Smooth muscle cell (in vitro differentiated cells): ENCODE measurements at regions not wholly inside any gene's neighbourhood (a gene's known extent, or its start where the extent isn't known, plus 50 kb on each side); places are given as distances from the start of the nearest gene placed in this dataset.

Experiments
- DNase-seq: peaks from one replicate; lab custom pipeline; 2025; ENCODE audit not compliant: unreplicated experiment; lab: John Stamatoyannopoulos, UW
- H2AFZ ChIP-seq: fragments of 200-600 bp; sonication (generic); 2 replicates; pipeline ENCODE4 v1.6.0; 2016; ENCODE audit warnings: antibody characterized with exemption, low read depth, mild to moderate bottlenecking
- H3F3A ChIP-seq: fragments of 200-600 bp; sonication (generic); 2 replicates; pipeline ENCODE4 v1.6.0; 2017; ENCODE audit warnings: antibody characterized with exemption, low read depth
- H3K27ac ChIP-seq: fragments of 200-600 bp; sonication (generic); 2 replicates; pipeline ENCODE4 v1.5.1; 2016; ENCODE audit warnings: low read depth, mild to moderate bottlenecking
- H3K27me3 ChIP-seq: fragments of 200-600 bp; sonication (generic); 2 replicates; pipeline ENCODE4 v1.6.1; 2016; ENCODE audit warnings: low read depth, mild to moderate bottlenecking
- H3K36me3 ChIP-seq: fragments of 200-600 bp; sonication (generic); 2 replicates; pipeline ENCODE4 v1.5.1; 2016; ENCODE audit warnings: low read depth
- H3K4me1 ChIP-seq: fragments of 200-600 bp; sonication (generic); 2 replicates; pipeline ENCODE4 v1.5.1; 2016; ENCODE audit warnings: low read depth
- H3K4me2 ChIP-seq: fragments of 200-600 bp; sonication (generic); 2 replicates; pipeline ENCODE4 v1.6.0; 2016; ENCODE audit warnings: mild to moderate bottlenecking
- H3K4me3 ChIP-seq: fragments of 200-600 bp; sonication (generic); 2 replicates; pipeline ENCODE4 v1.5.1; 2016; ENCODE audit warnings: mild to moderate bottlenecking
- H3K79me2 ChIP-seq: fragments of 200-600 bp; sonication (generic); 2 replicates; pipeline ENCODE4 v1.6.0; 2016; ENCODE audit warnings: low read depth, mild to moderate bottlenecking
- H3K9ac ChIP-seq: fragments of 200-600 bp; sonication (generic); 2 replicates; pipeline ENCODE4 v1.6.0; 2016; ENCODE audit warnings: low read depth
- H3K9me3 ChIP-seq: fragments of 200-600 bp; sonication (generic); replicated peaks from 2 replicates; pipeline ENCODE4 v1.5.1; 2016; ENCODE audit warnings: low read depth
- H4K20me1 ChIP-seq: fragments of 200-600 bp; sonication (generic); 2 replicates; pipeline ENCODE4 v1.6.0; 2016; ENCODE audit warnings: low read depth
- WGBS: methylation state at CpG from one replicate; pipeline ENCODE4 v1.1.7; 2016; ENCODE audit warnings: low lambda C conversion rate; 5-methylcytosine and 5-hydroxymethylcytosine counted together
- TF ChIP-seq, protein P1 (sequence below): fragments of 200-600 bp; sonication (generic); IDR thresholded peaks from 2 replicates; pipeline ENCODE4 v1.5.1; 2017; ENCODE audit warnings: borderline replicate concordance, mild to moderate bottlenecking, antibody characterized with exemption; ENCODE audit not compliant: insufficient read depth, poor library complexity, severe bottlenecking

DNA sequence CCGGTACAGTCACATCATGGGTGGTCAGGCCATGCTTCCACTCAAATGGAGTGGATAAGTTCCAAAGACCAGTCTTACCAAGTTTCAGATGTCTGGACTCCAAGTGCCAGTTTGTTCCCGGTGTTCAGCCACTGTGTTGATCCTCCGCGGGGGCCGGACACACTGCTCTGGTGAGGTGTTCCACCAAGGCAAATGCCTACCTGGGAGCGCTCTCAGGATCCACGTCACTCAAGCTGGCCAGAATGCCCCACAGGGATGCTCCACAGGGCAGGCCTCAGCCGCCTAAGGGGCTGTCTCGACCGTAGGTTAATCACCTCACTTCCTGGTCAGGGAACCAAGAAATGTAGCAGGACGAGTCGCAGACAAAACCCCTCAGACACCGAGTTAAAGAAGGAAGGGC is 258.0 kb upstream of the GRID2 start:
- H3K4me3 ChIP-seq = no peak overlapping the region
- no peak overlapping the region for H3K9ac ChIP-seq
- H3K4me1 ChIP-seq = no peaks in the 10 kb centered on the region
- no peaks in the 10 kb centered on the region for H3K27me3 ChIP-seq
- WGBS = 94% methylated on average over 13 of the region's 13 CpGs
- no peaks in the 10 kb centered on the region for H4K20me1 ChIP-seq
- H3F3A ChIP-seq = no peaks in the 10 kb centered on the region
- H3K9me3 ChIP-seq = no peaks in the 10 kb centered on the region
- no peak overlapping the region for H3K27ac ChIP-seq
- no peak overlapping the region for H2AFZ ChIP-seq
- H3K79me2 ChIP-seq = no peaks in the 10 kb centered on the region
- no peak for DNase-seq
- H3K36me3 ChIP-seq = no peaks in the 10 kb centered on the region
- H3K4me2 ChIP-seq = no peak overlapping the region
- TF ChIP-seq, protein P1, sequence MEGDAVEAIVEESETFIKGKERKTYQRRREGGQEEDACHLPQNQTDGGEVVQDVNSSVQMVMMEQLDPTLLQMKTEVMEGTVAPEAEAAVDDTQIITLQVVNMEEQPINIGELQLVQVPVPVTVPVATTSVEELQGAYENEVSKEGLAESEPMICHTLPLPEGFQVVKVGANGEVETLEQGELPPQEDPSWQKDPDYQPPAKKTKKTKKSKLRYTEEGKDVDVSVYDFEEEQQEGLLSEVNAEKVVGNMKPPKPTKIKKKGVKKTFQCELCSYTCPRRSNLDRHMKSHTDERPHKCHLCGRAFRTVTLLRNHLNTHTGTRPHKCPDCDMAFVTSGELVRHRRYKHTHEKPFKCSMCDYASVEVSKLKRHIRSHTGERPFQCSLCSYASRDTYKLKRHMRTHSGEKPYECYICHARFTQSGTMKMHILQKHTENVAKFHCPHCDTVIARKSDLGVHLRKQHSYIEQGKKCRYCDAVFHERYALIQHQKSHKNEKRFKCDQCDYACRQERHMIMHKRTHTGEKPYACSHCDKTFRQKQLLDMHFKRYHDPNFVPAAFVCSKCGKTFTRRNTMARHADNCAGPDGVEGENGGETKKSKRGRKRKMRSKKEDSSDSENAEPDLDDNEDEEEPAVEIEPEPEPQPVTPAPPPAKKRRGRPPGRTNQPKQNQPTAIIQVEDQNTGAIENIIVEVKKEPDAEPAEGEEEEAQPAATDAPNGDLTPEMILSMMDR = no peak

DNA sequence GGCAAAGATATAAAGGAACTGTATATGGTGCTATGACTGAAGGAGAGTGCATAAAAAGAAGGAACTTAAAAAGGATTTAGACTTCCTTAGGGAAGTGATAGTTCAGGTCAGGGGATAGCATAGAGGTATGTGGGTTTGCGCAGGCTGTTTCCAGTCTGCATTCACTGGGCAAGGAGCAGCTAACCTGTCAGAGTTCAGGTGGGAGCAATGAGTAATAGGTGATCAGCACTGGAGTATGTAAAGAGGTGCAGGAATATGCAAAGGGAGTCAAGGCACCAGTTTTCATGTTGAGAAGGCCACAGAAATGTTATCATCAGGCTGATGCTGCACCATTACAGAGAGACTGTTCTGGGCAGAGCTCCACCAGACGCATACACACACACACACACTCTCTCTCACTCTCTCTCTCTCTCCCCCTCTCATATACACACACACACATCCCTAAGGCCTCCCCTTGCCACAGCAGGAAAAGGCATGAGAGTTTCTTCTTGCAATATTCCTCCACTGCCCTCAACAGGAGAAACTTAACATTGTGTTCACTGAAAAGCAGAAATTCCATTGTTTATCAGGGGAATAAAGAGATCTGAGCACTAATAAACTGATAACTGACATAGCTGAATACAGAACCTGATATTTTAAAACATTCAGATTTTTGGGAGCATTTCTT is 256.4 kb upstream of the GRID2 start:
- H3K4me2 ChIP-seq = no peak overlapping the region
- no peaks in the 10 kb centered on the region for H3K4me1 ChIP-seq
- DNase-seq = no peak
- H3K27ac ChIP-seq = no peak overlapping the region
- WGBS = 57% methylated on average over 2 of the region's 2 CpGs
- H3K9ac ChIP-seq = no peak overlapping the region
- TF ChIP-seq, protein P1 = no peak
- no peak overlapping the region for H2AFZ ChIP-seq
- H3K36me3 ChIP-seq = no peaks in the 10 kb centered on the region
- no peaks in the 10 kb centered on the region for H3K27me3 ChIP-seq
- no peaks in the 10 kb centered on the region for H3K9me3 ChIP-seq
- no peak overlapping the region for H3K4me3 ChIP-seq
- H3K79me2 ChIP-seq = no peaks in the 10 kb centered on the region
- no peaks in the 10 kb centered on the region for H3F3A ChIP-seq
- H4K20me1 ChIP-seq = no peaks in the 10 kb centered on the region

DNA sequence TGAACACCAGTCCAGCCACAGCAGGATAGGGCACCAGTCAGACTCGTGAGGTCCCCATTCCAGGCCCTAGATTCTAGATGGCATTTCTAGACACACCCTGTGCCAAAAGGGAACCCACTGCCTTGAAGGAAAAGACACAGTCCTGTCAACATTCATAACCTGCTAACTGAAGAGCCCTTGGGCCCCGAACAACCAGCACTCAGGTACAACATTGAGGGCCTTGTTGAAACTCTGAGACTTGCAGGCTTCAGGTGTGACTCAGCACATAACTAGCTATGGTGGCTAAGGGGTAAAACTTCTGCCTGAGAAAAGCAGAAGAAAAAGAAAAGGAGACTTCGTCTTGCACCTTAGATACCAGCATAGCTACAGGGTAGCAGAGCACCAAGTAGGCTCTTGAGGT is 252.9 kb upstream of the GRID2 start:
- H3K9ac ChIP-seq = no peak overlapping the region
- TF ChIP-seq, protein P1 = no peak
- H3K27me3 ChIP-seq = no peaks in the 10 kb centered on the region
- H3K79me2 ChIP-seq = no peaks in the 10 kb centered on the region
- 86% methylated on average over 3 of the region's 3 CpGs for WGBS
- no peak overlapping the region for H3K4me3 ChIP-seq
- peaks cover 6% of the 10 kb centered on the region for H3K9me3 ChIP-seq
- no peak for DNase-seq
- no peaks in the 10 kb centered on the region for H3K36me3 ChIP-seq
- no peak overlapping the region for H3K4me2 ChIP-seq
- no peak overlapping the region for H2AFZ ChIP-seq
- no peaks in the 10 kb centered on the region for H3K4me1 ChIP-seq
- H3F3A ChIP-seq = no peaks in the 10 kb centered on the region
- H4K20me1 ChIP-seq = no peaks in the 10 kb centered on the region
- no peak overlapping the region for H3K27ac ChIP-seq

DNA sequence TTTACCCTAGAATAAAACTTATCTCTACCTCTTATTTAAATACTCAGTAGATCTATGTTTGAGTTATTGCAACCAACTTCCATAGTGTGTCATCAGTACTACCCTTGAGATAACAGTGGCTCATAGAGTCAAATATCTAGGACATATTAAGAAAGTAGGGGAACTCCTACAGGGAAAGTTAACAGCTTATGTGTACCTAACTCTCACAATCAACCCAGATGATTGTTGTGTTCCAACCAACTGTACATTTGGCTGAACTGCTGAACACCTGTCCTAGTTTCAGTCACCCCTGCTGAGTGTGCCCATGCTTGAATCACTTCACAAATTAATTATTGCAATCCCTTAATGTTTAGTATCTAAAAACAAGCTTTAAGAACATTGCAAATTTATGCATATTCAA is 244.2 kb upstream of the GRID2 start:
- Histone ChIP-seq H3K36me3 (no peaks in the 10 kb centered on the region), H3K27ac (no peak overlapping the region), H3F3A (no peaks in the 10 kb centered on the region), H3K9ac (no peak overlapping the region), H3K4me3 (no peak overlapping the region), H3K27me3 (no peaks in the 10 kb centered on the region), H3K9me3 (no peaks in the 10 kb centered on the region), H4K20me1 (no peaks in the 10 kb centered on the region), H3K79me2 (no peaks in the 10 kb centered on the region), H3K4me2 (no peak overlapping the region), H2AFZ (no peak overlapping the region), H3K4me1 (no peaks in the 10 kb centered on the region)
- TF ChIP-seq, protein P1 = no peak
- no peak for DNase-seq
